GM23248 (cell line): ENCODE measurements at regions not wholly inside any gene's neighbourhood (a gene's known extent, or its start where the extent isn't known, plus 50 kb on each side); places are given as distances from the start of the nearest gene placed in this dataset.

Experiments
- DNase-seq: peaks from one replicate; pipeline ENCODE4 v3.0.0-alpha.2; 2015
- H2AFZ ChIP-seq: fragments of 200-600 bp; sonication (generic); 2 replicates; pipeline ENCODE4 v1.6.1; 2016; ENCODE audit warnings: antibody characterized with exemption
- H3F3A ChIP-seq: fragments of 200-600 bp; sonication (generic); 2 replicates; pipeline ENCODE4 v1.6.1; 2016; ENCODE audit warnings: mild to moderate bottlenecking, antibody characterized with exemption, mixed run types; ENCODE audit not compliant: insufficient read depth
- H3K27ac ChIP-seq: fragments of 200-600 bp; sonication (generic); 2 replicates; pipeline ENCODE4 v1.5.1; 2016; ENCODE audit warnings: mild to moderate bottlenecking
- H3K27me3 ChIP-seq: fragments of 200-600 bp; sonication (generic); replicated peaks from 2 replicates; pipeline ENCODE4 v1.6.1; 2016; ENCODE audit warnings: mild to moderate bottlenecking; ENCODE audit not compliant: insufficient read depth
- H3K36me3 ChIP-seq: fragments of 200-600 bp; sonication (generic); 2 replicates; pipeline ENCODE4 v1.6.1; 2016; ENCODE audit warnings: low read depth, mild to moderate bottlenecking
- H3K4me1 ChIP-seq: fragments of 200-600 bp; sonication (generic); 2 replicates; pipeline ENCODE4 v1.6.1; 2016; ENCODE audit warnings: mild to moderate bottlenecking; ENCODE audit not compliant: insufficient read depth
- H3K4me2 ChIP-seq: fragments of 200-600 bp; sonication (generic); one replicate; pipeline ENCODE4 v1.6.1; 2016; ENCODE audit warnings: mild to moderate bottlenecking; ENCODE audit not compliant: unreplicated experiment
- H3K4me3 ChIP-seq: fragments of 200-600 bp; sonication (generic); 2 replicates; pipeline ENCODE4 v1.5.1; 2016; ENCODE audit warnings: mild to moderate bottlenecking
- H3K79me2 ChIP-seq: fragments of 200-600 bp; sonication (generic); 2 replicates; pipeline ENCODE4 v1.6.1; 2016; ENCODE audit warnings: mild to moderate bottlenecking; ENCODE audit not compliant: insufficient read depth
- H3K9ac ChIP-seq: fragments of 200-600 bp; sonication (generic); 2 replicates; pipeline ENCODE4 v1.6.1; 2016; ENCODE audit warnings: mild to moderate bottlenecking
- H3K9me2 ChIP-seq: fragments of 200-600 bp; sonication (generic); 2 replicates; pipeline ENCODE4 v1.6.1; 2016; ENCODE audit warnings: mixed run types, mild to moderate bottlenecking, moderate library complexity; ENCODE audit not compliant: insufficient read depth
- H3K9me3 ChIP-seq: fragments of 200-600 bp; sonication (generic); one replicate; pipeline ENCODE4 v1.6.1; 2017; ENCODE audit warnings: low read depth
- H4K20me1 ChIP-seq: fragments of 200-600 bp; sonication (generic); 2 replicates; pipeline ENCODE4 v1.6.0; 2016; ENCODE audit not compliant: insufficient read depth
- EZH2 ChIP-seq: fragments of 200-600 bp; sonication (generic); IDR thresholded peaks from 2 replicates; pipeline ENCODE4 v1.6.1; 2018; ENCODE audit warnings: antibody characterized with exemption, mild to moderate bottlenecking; ENCODE audit not compliant: insufficient read depth, poor library complexity, severe bottlenecking
- EZH2phosphoT487 ChIP-seq: fragments of 200-600 bp; sonication (generic); IDR thresholded peaks from 2 replicates; pipeline ENCODE4 v1.6.1; 2018; ENCODE audit warnings: antibody characterized with exemption, moderate library complexity, mild to moderate bottlenecking, low read depth; ENCODE audit not compliant: insufficient read depth
- WGBS, 2 experiments: methylation state at CpG; one replicate each; pipeline ENCODE4 v1.1.6; 2015 to 2017; ENCODE audit warnings: low lambda C conversion rate in 2 of 2, low coverage in 1 of 2; ENCODE audit errors: missing lambda C conversion rate in 2 of 2; 5-methylcytosine and 5-hydroxymethylcytosine counted together
- in situ Hi-C: fragments of 300-500 bp; cut with MboI; formaldehyde crosslinking; loops from 2 replicates; pipeline ENCODE4 v1.15.0; 2020

GRCh38 chr1:78281580-78281979 lies 209.2 kb upstream of the PTGFR start:
- no peak overlapping the region for H3K9ac ChIP-seq
- in situ Hi-C loops = no loop called here
- H3K9me2 ChIP-seq = no peaks in the 10 kb centered on the region
- no peaks in the 10 kb centered on the region for H4K20me1 ChIP-seq
- H3K27me3 ChIP-seq = no peaks in the 10 kb centered on the region
- H3F3A ChIP-seq = peaks cover 32% of the 10 kb centered on the region
- DNase-seq = no peak
- WGBS, 2 experiments = 95 to 100% methylated on average over 1 of the region's 1 CpG
- no peaks in the 10 kb centered on the region for H3K79me2 ChIP-seq
- no peaks in the 10 kb centered on the region for H3K36me3 ChIP-seq
- no peak overlapping the region for H3K27ac ChIP-seq
- TF ChIP-seq EZH2phosphoT487 (no peak), EZH2 (no peak)
- H3K9me3 ChIP-seq = no peaks in the 10 kb centered on the region
- no peak overlapping the region for H3K4me2 ChIP-seq
- no peak overlapping the region for H2AFZ ChIP-seq
- peaks cover 36% of the 10 kb centered on the region for H3K4me1 ChIP-seq
- H3K4me3 ChIP-seq = no peak overlapping the region

DNA sequence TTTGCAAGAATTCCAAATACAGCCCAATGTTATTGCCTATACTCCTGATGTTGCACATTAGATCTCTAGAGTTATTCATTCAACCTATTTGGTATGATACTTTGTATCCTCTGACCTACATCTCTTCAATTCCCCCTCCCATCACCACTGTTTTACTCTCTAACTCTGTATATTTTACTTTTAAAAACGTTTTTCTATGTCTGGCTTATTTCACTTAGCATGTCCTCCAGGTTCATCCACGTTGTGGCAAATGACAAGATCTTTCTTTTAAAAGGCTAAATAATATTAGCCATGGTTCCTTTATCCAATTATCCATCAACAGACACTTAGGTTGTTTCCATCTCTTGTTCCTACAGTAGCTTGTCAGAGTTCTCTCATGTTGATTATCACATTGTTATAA lies 207.1 kb upstream of the PTGFR start:
- Histone ChIP-seq H3K27ac (no peak overlapping the region), H3K36me3 (no peaks in the 10 kb centered on the region), H3K9me2 (no peaks in the 10 kb centered on the region)

GRCh38 chr1:78284354-78284753 lies 206.4 kb upstream of the PTGFR start:
- in situ Hi-C loops = no loop called here
- TF ChIP-seq EZH2 (no peak), EZH2phosphoT487 (no peak)
- H3K27me3 ChIP-seq = no peaks in the 10 kb centered on the region
- peaks cover 14% of the 10 kb centered on the region for H3F3A ChIP-seq
- H3K4me1 ChIP-seq = peaks cover 14% of the 10 kb centered on the region
- no peaks in the 10 kb centered on the region for H3K9me3 ChIP-seq
- no peaks in the 10 kb centered on the region for H4K20me1 ChIP-seq
- peak; percentile 46 for DNase-seq
- no peaks in the 10 kb centered on the region for H3K36me3 ChIP-seq
- no peak overlapping the region for H3K4me2 ChIP-seq
- WGBS, 2 experiments = 60 to 71% methylated on average over 1 of the region's 1 CpG
- no peak overlapping the region for H3K4me3 ChIP-seq
- no peak overlapping the region for H3K27ac ChIP-seq
- H3K9ac ChIP-seq = no peak overlapping the region
- no peaks in the 10 kb centered on the region for H3K9me2 ChIP-seq
- H2AFZ ChIP-seq = no peak overlapping the region
- H3K79me2 ChIP-seq = no peaks in the 10 kb centered on the region

More for the DNA sequence above, 207.1 kb upstream of the PTGFR start:
- 47 to 48% methylated on average over 2 of the region's 2 CpGs for whole genome bisulfite sequencing, 2 experiments
- Histone ChIP-seq H4K20me1 (no peaks in the 10 kb centered on the region), H3K4me3 (no peak overlapping the region), H2AFZ (no peak overlapping the region), H3K79me2 (no peaks in the 10 kb centered on the region), H3F3A (peaks cover 19% of the 10 kb centered on the region), H3K27me3 (no peaks in the 10 kb centered on the region), H3K4me1 (peaks cover 15% of the 10 kb centered on the region), H3K4me2 (no peak overlapping the region), H3K9me3 (no peaks in the 10 kb centered on the region), H3K9ac (no peak overlapping the region)
- no peak for TF ChIP-seq EZH2phosphoT487
- TF ChIP-seq EZH2 = no peak
- in situ Hi-C loops = no loop called here
- no peak for DNase-seq

- in situ Hi-C loops = no loop called here
- H3K36me3 ChIP-seq = no peaks in the 10 kb centered on the region
These were observed 204.1 kb upstream of the PTGFR start for GRCh38 chr1:78286686-78287085.

GRCh38 chr1:78289603-78290002 lies 201.2 kb upstream of the PTGFR start:
- no peak overlapping the region for H3K4me2 ChIP-seq
- in situ Hi-C loops = no loop called here
- H3K9ac ChIP-seq = no peak overlapping the region
- H3K27ac ChIP-seq = no peak overlapping the region
- peaks cover 17% of the 10 kb centered on the region for H3F3A ChIP-seq
- H2AFZ ChIP-seq = no peak overlapping the region
- no peaks in the 10 kb centered on the region for H3K9me2 ChIP-seq
- WGBS, 2 experiments = 0% methylated on average over 1 of the region's 1 CpG
- H3K4me1 ChIP-seq = peaks cover 28% of the 10 kb centered on the region
- H3K4me3 ChIP-seq = no peak overlapping the region
- H4K20me1 ChIP-seq = no peaks in the 10 kb centered on the region
- no peaks in the 10 kb centered on the region for H3K36me3 ChIP-seq
- no peaks in the 10 kb centered on the region for H3K9me3 ChIP-seq
- no peak for TF ChIP-seq EZH2phosphoT487
- TF ChIP-seq EZH2 = no peak
- DNase-seq = peak; percentile 37
- no peaks in the 10 kb centered on the region for H3K27me3 ChIP-seq
- no peaks in the 10 kb centered on the region for H3K79me2 ChIP-seq

More at GRCh38 chr1:78286686-78287085, 204.1 kb upstream of the PTGFR start:
- no peak overlapping the region for H3K27ac ChIP-seq
- H3K4me2 ChIP-seq = no peak overlapping the region
- no peaks in the 10 kb centered on the region for H3K27me3 ChIP-seq
- peaks cover 16% of the 10 kb centered on the region for H3K4me1 ChIP-seq
- no peaks in the 10 kb centered on the region for H3K9me3 ChIP-seq
- 82 to 84% methylated on average over 3 of the region's 3 CpGs for WGBS, 2 experiments
- H3K4me3 ChIP-seq = no peak overlapping the region
- no peaks in the 10 kb centered on the region for H4K20me1 ChIP-seq
- no peak for TF ChIP-seq EZH2phosphoT487
- TF ChIP-seq EZH2 = no peak
- H3K9me2 ChIP-seq = no peaks in the 10 kb centered on the region
- peak; percentile 55 for DNase-seq
- peaks cover 11% of the 10 kb centered on the region for H3F3A ChIP-seq
- no peak overlapping the region for H2AFZ ChIP-seq
- H3K9ac ChIP-seq = no peak overlapping the region
- H3K79me2 ChIP-seq = no peaks in the 10 kb centered on the region
